NCI-H510A (cell line): ENCODE measurements at regions not wholly inside any gene's neighbourhood (a gene's known extent, or its start where the extent isn't known, plus 50 kb on each side); places are given as distances from the start of the nearest gene placed in this dataset.
"Not testable (repeated sequence)": the region's sequence is repeated elsewhere in the genome, so short reads cannot be mapped to it uniquely, and the experiment has no call there.

ENCODE experiments used
- DNase-seq: peaks from one replicate; lab custom pipeline; 2025; lab: John Stamatoyannopoulos, UW

DNA sequence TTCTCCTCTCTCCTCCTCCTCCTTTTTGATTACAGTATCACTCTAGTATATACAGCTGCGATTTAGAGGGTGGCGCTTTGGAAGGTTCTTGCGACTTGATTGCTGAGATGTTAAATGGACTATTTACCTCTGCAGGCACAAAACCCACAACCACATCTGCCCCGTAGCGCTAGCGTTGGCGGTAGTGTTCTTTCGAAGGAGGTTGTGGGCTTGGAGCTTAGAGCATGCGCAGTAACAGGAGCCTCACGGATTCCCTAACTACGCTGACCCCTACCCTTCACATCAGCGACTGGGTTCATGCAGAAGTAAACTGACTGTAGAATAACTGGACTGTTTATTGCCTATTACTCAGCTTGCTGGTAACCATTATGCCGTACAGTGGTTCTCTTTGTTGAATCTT, 58.0 kb downstream of the CGGBP1 start:
- DNase-seq, result no peak

DNA sequence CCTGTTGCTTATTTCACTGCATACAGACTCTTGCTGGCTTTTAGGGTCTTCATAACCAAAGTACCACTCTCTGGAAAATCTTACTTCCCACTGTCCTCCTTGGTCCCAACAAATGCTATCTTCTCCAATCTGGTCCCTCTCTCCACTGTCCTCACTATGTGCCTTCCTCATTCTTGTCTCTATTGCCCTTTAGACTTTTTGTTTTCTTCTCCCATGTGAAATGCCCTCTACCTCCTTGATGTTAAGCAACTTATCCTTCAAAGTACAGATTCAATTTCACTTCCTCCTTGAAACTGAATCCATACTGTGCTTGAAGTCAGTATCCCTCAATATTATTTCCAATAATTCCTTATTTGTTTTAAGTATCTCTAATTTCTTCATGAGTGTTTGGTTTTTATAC, 60.8 kb downstream of the CGGBP1 start:
- DNase-seq, result no peak

DNA sequence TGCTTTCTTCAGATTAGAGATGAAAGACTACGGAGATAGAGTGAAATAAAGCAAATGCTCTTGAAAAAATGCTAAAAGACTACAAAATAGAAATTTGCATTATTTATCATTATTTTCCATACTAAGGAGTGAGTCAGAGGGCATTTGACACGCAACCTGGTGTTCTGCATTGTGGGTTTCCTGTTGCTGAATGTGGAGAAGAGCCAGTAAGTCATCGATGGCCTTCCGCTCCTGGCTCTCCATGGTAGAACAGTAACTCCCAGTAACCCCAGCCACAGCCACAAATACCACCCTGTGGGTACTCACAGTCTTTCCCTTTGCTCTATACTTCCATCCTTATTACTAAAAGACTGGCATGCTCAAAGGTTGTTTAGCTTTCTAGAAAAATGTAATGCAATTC, 61.5 kb downstream of the CGGBP1 start:
- no peak for DNase-seq

DNA sequence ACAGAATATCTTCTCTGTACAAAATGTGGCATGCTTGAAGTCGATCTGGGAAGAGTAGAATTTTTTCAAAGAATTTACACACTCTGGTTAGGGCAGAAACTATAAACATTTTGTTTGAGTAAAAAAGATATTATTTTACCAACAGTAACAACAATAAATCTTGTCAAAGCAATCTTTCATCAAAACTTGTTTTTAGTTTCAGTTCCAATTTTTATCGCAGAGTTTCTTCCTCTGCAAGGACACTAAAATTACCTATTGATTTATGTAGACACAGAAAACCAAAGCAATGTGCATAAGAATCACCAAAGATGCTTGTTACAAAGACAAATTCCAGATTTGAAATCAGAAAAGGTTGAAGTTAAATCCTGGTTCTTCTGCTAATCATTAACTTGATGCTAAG, 61.9 kb downstream of the CGGBP1 start:
- no peak for DNase-seq

DNA sequence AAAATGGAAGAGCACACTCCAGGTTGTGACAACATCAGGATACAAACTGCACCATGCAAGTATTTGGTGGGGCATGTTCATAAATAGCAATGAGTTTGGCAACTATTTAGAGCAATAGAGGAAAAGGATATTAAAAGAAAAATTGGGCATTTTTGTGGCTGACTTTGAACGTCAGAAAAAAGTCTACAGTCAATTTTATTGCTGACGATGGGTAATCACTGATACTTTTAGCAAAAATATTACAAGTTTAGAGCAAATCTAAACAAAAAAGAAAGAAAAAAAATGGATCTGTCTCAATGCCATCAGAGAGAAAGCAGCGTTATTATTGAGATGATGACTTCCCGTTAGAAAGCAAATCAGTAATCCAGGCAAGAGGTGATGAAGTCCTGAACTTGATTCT, 65.2 kb downstream of the CGGBP1 start:
- no peak for DNase-seq

DNA sequence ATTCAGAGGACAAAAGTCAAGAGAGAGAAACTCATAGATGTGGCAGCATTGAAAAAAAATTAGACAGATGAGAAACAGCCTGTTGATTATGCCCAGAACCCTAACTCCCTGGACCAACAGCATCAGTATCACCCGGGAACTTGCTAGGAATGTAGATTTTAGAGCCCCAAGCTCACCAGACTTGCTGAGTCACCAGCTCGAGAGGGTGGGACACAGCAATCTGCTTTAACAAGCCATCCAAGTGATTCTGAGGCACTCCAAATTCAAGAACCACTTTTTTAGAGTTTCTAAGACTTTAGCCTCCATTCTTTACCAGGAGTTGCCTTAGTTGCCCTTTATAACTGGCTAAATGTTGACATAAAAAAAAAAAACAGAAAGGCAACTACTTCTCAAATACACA, 70.9 kb downstream of the CGGBP1 start:
- no peak for DNase-seq

DNA sequence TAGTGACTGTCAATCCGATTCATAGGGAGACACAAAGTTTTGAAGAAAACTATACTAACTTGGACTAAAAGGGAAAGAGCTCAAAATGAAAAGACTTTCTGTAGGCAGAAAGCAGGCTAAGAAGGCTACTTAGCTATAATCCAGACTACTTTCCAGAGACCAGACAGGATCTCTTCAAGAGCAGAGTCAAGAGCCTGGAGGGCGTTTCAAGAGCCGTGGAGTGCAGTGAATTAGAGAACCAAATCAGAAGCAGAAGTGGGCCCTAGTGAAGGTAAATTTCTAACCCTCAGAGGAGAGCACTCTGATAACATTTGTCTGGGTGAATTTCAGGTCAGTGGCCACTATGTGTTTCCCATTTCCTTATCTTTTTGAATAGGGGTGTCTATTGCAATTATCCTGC, 76.4 kb downstream of the CGGBP1 start:
- DNase-seq, result no peak

DNA sequence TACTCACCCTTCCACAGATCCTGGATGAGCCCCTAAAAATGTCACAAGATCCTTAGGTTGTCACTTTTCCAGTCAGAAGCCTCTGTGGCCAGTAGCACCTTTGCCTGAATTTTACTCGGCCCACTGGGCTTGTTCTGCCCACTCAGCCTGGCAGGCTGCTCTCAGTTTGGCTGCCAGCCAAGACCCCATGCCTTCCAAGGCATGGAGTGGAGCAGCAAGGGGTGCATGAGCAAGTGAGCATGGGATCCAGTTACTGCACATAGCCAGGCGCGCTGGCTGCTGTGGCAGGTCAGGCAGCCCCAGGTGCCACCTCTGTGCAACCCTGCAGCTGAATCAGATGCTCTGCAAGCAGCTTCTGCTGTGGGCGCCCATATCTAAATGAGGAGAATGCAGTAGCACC, 79.3 kb downstream of the CGGBP1 start:
- no peak for DNase-seq

DNA sequence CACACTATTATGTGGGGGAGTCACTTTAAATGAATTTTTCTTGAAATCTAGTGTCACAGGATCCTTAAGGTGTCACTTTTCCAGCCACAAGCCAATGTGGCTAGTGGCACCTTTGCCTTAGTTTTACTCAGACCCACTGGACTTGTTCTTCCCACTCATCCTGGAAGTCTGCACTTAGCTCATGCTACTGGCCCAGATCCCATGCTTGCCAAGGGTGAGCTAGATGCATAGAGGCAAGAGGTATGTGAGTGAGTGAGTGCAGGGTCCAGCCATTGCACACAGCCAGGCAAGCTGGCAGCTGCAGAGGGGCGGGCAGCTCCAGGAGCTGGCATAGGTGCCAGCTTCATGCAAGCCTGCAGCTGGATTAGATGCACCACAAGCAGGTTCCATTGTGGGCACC, 81.0 kb downstream of the CGGBP1 start:
- no peak for DNase-seq

DNA sequence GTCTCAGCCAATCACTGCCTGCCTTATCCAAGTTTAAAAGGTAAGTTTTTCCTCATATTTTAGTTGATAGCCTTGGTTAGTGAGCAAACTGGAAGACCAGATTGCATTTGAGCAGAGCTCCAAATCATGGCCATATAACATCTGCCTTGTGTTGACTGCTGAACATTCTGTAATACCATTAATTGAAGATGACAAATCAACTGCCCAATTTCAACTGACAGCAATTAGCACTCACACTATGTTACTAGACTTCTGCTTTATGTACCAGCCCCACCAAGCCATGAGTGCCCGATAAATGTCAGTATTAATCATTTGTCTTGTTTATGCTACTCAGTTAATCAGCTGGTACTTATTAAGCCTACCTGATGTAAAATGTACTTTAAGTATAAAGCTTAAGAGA, 83.1 kb downstream of the CGGBP1 start:
- DNase-seq, result no peak

DNA sequence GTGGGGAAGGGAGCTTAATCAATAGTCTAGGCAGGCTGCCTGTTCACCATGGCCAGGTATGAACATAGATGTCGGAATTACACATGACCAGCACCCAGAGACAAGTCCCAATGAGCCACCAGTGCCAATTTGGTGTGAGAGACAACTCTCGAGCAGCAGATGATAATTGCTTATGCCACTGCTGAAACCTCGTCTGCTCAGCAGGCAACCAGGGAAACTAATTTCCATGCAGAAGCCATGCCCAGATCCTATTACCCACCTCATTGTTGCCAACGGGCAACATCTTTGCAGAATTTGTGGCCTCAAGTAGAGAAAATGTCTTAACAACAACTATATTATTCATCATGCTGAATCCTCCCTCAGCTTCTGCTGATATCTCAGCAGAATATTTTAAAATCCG, 84.9 kb downstream of the CGGBP1 start:
- no peak for DNase-seq

DNA sequence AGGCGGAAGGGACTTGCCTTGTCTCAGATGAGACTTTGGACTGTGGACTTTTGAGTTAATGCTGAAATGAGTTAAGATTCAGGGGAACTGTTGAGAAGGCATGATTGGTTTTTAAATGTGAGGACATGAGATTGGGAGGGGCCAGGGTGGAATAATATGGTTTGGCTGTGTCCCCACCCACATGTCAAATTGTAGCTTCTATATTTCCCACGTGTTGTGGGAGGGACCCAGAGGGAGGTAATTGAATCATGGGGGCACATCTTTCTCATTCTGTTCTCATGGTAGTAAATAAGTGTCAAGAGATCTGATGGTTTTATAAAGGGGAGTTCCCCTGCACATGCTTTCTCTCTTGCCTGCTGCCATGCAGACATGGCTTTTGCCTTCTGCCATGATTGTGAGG, 89.2 kb downstream of the CGGBP1 start:
- DNase-seq, result no peak

DNA sequence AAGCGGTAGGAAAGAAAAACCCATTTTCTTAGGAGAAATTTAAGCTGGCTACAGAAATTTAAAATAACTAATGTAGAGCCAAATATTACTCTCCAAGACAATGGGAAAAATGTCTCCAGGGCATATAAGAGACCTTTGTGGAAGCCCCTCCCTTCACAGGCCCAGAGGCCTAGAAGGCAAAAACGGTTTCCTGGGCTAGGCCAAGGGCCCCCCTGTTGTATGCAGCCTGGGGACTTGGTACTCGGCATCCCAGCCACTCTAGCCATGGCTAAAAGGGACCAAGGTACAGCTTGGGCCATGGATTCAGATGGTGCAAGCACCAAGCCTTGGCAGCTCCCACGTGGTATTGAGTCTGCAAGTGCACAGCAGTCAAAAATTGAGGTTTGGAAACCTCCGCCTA, 90.1 kb downstream of the CGGBP1 start:
- DNase-seq, result no peak

DNA sequence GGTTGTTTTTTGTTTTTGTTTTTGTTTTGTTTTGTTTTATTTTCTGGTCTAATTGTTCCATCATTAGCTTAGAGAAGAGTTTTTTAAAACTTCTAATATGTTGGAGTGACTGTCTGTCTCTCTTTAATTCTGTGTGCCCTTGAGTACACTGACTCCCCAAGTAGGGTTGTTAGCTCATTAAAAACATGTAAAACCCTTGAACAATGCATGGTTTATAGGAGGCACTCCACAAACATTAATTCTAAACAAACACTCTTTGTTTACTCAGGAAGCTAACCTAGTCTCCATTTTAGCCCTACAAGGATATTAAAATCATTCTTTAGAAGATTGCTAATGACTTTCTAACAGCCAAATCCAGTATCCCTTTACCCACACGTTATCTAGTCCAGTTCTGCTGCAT, 100.5 kb downstream of the CGGBP1 start:
- no peak for DNase-seq

DNA sequence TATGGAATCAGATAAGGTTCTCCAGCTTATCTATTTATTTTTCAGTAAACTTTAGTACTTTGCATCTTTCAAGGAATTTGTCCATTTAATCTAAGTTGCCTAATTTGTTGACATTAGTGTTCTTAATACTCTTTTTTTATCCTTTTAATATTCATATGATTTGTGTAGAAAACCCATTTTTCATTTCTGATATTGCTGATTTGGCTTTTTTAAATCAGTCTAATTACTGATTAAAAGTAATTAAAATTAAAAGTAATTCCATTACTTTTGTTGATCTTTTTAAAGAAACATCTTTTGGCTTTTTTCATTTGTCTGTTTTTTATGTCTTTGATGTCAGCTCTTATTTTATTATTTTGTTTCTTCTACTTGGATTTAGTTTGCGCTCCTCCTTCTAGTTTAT, 101.2 kb downstream of the CGGBP1 start:
- no peak for DNase-seq

DNA sequence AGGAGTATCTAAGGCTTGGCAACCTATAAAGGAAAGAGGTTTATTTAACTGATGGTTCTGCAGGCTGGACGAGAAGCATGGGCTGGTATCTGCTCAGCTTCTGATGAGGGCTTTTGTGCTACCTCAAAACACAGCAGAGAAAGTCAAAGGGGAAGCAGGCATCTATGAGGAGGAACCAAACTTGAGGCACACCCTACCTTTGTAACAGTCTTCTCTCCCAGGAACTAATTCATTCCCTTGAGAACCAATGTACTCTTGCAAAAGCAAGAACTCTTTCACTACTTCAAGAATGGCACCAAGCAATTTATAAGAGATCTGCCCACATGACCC, 109.0 kb downstream of the CGGBP1 start:
- no peak for DNase-seq

DNA sequence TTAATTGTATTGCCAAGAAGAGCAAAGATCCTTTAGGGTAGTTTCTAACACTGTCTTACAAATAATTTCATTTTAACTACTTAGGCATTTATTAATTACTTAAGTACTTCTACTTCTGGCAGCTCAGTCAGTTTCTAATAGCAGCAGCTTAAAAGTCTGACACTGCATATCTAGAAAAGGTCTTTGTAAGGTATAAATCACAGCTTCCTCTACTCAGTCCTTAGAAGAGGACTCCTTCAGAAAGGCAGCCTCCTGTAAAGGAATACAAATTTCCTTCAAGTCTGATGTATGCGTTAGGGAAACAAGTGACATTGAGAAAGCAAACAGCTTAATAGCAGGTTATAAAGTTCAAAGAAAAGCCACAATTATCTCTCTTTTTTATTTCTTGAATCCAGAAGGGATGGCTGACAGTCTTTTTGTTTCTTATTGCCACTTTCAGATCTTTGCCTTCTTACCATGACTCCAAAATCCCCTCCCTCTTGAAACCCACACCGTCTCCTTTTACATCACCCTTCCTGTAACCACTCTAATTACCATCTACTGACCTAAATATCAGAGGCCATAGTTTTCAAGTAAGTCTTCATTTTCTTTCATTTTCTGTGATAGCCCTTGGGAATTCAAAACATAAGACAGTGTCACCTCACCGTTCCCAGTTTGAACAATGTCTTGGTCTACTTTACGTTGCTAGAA, 109.5 kb downstream of the CGGBP1 start:
- DNase-seq, result no peak

DNA sequence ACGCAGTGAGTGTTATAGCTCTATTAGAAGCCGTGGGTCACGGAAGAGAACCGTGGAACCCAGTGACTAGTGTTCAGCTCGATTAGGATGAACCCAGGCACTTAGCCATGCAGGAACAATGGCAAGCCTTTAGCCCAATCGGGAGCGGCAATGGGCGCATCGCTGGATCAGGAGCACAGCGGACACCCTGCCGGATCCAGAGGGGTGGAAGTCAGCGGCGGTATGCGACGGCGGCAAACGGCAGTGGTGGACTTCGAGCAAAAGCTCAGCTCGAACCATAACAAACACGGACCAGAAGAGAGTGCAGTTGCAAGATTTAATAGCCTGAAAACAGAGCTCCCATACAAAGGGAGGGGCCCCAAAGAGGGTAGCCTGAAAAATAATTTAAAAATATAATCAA, 112.8 kb downstream of the CGGBP1 start:
- DNase-seq, result not testable (repeated sequence)

DNA sequence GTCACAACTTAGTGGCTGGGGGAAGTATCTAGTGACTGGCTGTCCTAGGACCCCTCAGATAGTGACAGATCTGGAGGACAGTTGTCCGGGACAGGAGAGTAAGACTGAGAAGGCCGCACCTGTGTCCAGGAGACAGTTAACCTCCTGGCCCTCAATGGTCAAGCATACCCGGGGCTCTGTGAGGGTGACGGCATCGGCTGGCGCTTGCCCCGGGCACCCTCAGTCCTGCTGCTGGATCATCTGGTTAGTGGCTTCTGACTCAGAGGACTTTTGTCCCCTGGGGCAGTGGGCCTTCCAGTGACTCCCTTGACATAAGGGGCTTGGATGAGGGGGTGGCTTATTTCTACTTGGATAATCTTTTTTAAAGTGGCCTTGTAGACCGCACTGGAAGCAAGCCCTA, 116.5 kb downstream of the CGGBP1 start:
- DNase-seq, result not testable (repeated sequence)

DNA sequence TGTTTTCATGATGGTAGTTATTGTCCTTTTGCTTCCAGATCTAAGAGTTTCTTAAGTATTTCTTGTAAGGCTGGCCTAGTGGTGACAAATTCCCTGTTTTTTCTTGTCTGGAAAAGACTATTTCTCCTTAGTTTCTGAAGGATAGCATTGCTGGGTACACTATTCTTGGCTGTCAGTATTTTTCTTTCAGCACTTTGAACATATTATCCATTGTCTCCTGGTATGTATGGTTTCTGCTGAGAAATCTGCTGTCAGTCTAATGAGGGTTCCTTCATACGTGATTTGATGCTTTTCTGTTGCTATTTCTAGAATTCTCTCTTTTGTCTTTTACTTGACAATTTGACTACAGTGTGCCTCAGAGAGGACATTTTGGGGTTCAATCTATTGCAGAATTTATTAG, 134.3 kb downstream of the CGGBP1 start:
- DNase-seq, result no peak

DNA sequence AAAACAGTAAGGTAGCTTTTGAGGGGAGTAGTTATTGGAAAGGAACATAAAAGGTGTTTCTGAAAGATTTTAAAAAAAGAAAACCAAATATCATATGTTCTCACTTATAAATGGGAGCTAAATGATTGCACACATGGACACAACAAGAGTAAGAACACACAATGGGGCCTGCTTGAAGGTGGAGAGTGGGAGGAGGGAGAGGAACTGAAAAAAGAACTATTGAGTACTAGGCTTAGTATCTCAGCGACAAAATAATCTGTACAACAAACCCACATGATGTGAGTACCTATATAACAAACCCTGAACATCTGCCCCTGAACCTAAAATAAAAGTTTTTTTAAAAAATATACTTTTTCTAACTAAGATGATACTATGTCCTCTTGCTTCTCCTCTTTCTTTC, 138.3 kb downstream of the CGGBP1 start:
- DNase-seq, result no peak

DNA sequence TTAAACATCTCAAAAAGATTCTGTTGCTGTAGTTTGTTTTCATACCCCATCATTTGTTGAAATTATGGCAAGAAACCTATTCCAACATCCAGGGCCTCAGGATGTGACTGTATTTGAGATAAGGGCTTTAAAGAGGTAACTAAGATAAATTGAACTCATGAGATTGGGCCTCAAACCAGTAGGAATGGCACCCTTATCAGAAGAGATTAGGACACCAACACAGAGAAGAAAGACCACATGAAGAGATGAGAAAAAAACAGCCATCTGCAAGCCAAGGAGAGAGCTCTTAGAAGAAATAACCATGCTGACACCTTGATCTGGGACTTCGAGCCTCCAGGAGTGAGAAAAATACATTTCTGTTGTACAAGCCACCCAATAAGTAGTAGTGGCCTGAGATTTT, 157.7 kb downstream of the CGGBP1 start:
- no peak for DNase-seq

DNA sequence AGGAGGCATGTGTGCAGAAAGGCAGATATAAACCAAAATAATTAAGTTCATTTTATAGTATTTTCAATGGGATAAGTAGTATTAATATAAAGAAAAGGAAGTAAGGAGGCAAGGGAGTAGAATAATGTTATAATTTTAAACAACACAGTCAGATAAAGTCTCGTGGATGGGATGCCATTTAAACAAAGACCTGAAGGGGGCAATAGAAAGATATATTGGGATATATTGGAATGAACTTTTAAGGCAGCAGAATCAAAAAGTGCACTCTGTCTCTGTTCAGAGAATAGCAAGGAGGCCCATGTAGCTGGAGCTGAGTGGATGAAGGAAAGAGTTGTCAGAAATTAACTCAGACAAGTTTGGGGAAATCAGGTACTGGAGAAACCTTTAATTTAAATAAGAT, 158.7 kb downstream of the CGGBP1 start:
- no peak for DNase-seq

DNA sequence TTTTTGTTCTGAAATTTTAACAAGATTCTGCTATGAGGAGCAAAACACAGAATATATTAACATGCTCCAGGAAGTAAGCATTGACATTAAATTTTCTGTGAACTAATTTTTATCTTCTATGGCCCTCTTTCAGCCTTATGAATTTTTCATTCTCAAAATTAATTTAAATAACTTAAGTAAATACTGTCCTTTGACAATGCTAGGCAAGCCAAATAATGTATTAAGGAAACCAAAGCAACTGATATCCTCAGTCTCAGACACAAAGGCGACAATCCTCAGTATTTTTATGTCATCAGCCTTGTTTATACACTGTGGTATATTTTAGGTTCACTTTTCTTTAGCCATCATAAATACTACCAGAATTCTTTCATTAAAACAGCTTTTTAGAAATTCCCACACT, 159.8 kb downstream of the CGGBP1 start:
- no peak for DNase-seq

DNA sequence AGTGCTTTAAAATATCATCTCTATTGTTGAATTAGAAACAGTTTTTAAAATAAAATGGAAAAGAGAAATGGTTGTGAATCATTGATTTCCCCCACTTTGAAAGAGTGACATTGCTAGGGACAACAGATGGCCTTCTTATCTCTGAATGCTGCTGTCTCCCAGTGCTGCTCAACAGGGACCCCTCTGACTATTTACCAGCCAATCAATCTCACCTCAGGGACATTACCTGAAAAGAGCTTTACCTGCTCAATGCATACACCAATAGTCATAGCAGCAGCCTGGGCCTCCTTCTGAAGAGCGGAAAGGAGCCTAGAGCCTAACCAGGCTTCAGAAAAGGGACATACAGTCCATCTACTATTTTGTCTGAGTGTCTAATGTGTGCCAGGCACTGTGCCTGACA, 162.8 kb downstream of the CGGBP1 start:
- DNase-seq, result no peak
